NCI-H1417 treated with DMSO at 0.1 percent for 48 hours (cell line): ENCODE measurements at regions not wholly inside any gene's neighbourhood (a gene's known extent, or its start where the extent isn't known, plus 50 kb on each side); places are given as distances from the start of the nearest gene placed in this dataset.

ENCODE experiments used
- DNase-seq: peaks from one replicate; lab custom pipeline; 2025; lab: John Stamatoyannopoulos, UW

GRCh38 chr2:830419-831224 lies 120.0 kb upstream of the SNTG2 start:
- DNase-seq, result no peak

GRCh38 chr2:829047-829446 lies 121.6 kb upstream of the SNTG2 start:
- DNase-seq, result no peak

DNA sequence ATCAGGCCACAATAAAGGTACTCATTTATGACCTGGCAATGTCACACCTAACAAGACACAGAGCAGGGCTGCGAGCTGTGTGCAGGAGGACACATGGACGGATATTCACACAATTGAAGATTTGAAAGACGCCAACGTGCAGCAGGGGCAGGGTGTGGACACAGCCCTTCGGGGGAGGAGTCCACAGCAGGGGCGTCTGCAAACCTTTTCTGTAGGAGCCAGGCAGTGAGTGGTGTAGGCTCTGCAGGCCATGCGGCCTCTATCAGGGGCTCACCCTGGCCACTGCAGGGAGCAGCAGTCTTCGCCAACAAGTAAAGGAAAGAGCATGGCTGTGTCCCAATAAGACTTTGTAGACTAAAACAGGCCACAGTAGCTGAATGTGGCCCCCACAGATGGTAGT lies 125.7 kb upstream of the SNTG2 start:
- no peak for DNase-seq

GRCh38 chr2:824524-824923 lies 126.1 kb upstream of the SNTG2 start:
- no peak for DNase-seq

GRCh38 chr2:821546-821945 lies 129.1 kb upstream of the SNTG2 start:
- DNase-seq, result no peak

- DNase-seq, result no peak
These were observed 131.0 kb upstream of the SNTG2 start for GRCh38 chr2:819601-820000.

GRCh38 chr2:819121-819520 lies 131.5 kb upstream of the SNTG2 start:
- DNase-seq, result no peak

DNA sequence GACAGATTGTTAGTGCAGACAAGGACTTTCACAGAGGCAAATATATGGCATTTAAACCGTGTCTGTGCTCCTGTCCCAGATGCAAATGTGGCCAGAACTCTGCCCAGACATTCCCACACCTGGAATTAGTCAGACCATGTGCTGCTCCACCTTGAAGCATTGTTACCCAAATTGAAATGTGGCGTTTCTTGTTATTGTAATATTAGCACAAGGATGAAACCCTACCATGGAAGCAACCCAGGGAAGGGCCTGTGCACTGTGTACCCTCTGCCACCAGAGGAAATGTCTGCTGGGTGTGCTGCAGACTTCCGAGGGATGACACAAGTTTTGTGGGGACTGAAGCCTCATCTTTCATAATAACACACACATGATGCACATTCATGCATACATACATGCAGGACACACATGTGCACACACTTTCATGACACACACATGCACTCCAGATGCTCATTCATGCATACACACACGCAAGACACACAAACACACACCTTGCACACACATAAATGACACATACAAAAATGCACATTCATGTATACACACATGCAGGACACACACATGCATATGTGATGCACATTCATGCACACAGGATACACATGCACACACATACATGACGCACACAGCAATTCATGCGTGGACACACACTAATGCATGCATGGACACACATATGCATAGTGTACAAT lies 133.2 kb upstream of the SNTG2 start:
- no peak for DNase-seq

GRCh38 chr2:816278-816677 lies 134.4 kb upstream of the SNTG2 start:
- no peak for DNase-seq

DNA sequence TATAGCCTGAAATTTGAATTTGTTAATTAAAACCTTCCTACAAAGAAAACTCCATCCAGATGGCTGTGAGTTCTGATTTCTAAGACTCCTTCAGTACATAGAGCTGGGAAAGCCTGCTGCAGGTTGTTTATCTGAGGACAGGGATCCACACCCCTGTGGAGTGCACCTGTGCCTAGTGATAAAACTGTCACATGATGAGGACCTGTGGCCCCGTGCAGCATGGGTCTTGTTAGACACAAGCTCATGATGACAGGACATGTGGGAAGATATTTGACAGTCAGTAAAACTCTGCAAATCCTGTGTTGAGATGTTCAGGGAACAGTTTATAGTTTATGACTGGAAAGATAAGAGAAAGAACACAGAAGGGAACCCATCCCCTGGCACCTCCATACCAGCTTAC lies 133.2 kb upstream of the TMEM18 start:
- DNase-seq, result no peak

- DNase-seq, result no peak
These were observed 130.1 kb upstream of the TMEM18 start for GRCh38 chr2:807300-807699.

GRCh38 chr2:805664-806063 lies 128.5 kb upstream of the TMEM18 start:
- no peak for DNase-seq

DNA sequence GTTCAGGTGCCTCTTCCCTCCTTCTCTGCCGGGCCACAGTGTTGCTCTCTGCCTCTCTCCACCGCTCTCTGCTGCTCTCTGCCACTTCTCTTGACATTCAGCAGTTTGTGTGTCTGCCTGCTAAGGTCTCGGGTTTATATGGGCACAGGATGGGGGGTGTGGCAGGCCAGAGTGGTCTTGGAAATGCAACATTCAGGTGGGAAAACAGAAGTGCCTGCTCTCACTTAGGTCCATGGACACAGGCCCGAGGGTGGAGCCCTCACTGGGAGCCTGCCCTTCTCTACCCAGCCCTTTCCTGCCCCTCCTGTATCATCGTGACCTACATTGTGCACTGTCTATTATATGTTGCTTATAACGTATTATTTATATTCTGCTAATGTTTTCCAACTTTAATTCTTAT lies 120.8 kb upstream of the TMEM18 start:
- DNase-seq, result no peak

DNA sequence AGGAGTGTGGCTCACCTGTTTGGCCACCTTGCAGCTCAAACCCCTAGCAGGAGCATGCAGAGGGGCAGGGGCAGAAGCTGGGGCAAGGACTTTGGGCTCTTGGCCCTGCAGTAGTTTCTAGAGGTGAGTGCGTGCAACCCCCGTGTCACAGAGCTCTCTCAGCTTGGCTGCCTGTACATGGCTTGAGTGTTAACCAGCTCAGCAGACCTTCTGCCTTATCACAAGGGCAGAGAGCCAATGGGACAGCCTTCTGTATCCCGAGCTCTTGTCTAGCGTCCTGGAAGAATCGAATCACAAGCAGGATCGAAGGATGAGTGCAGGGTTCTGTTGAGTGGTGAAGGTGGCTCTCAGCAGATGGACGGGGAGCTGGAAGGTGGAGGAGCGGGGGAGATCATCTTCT lies 120.3 kb upstream of the TMEM18 start:
- DNase-seq, result no peak

GRCh38 chr2:796141-796985 lies 119.2 kb upstream of the TMEM18 start:
- DNase-seq, result no peak

DNA sequence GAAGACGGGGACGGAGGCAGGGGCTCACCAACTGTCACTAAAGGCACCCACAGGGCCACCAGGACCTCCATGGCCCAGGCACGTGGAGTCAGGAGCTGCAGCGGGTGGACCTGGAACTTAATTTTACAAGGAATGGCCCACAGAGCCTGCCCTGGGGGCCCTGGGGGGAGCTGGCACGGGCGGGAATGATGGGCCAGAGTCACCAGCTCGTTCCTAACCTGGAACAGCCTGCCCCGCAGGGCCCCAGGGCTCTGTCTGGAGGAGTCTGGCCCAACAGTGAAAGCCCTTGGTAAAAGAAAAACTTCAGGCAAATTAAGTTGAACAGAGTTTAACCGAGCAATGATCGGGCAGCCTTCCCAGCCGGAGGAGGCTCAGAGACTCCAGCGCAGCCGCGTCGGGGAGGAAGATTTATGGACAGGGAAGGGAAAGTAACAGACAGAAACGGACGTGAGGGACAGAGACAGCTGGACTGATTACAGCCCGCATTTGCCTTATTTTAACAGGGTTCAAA lies 118.4 kb upstream of the TMEM18 start:
- DNase-seq, result no peak

- no peak for DNase-seq
These were observed 117.5 kb upstream of the TMEM18 start for GRCh38 chr2:794554-795241.

- DNase-seq, result no peak
These were observed 116.0 kb upstream of the TMEM18 start for GRCh38 chr2:793236-793635.

DNA sequence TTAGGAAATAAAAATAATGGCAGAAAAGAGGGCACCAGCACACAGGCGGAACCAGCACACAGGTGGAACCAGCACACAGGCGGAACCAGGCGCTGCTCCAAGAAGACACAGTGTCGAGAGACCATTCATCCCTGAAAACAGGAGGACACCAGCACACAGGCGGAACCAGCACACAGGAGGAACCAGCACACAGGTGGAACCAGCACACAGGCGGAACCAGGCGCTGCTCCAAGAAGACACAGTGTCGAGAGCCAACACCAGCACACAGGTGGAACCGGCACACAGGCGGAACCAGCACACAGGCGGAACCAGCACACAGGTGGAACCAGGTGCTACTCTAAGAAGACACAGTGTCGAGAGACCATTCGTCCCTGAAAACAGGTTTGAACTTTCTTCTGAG lies 115.5 kb upstream of the TMEM18 start:
- no peak for DNase-seq

DNA sequence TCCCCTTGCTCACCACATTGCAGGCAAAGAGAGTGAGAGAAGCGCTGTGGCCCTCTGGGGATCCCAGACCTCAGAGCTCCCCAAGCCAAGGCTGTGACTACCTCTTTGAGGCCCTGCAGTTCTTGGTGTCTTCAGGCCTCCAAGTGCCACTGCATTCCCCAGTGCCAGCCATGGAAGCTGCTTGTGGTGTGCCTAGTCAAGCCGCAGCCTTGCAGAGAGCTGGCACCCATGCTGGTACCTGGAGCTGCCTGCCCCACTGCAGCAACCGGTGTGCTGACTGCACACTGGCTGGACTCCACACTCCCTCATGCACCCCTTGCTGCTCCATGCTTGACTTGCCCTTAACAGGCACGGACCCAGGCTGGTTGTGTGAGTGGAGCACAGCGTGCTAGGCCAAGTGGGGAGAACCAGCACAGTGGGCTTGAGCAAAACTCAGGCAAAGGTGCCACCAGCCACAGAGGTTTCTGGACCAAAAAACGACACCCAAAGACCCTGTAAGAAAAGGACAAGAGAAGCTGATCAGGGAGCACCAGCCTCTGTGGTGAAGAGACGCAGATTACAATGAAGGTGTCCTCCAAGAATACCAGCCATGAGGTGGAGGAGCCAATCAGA lies 113.5 kb upstream of the TMEM18 start:
- DNase-seq, result no peak

DNA sequence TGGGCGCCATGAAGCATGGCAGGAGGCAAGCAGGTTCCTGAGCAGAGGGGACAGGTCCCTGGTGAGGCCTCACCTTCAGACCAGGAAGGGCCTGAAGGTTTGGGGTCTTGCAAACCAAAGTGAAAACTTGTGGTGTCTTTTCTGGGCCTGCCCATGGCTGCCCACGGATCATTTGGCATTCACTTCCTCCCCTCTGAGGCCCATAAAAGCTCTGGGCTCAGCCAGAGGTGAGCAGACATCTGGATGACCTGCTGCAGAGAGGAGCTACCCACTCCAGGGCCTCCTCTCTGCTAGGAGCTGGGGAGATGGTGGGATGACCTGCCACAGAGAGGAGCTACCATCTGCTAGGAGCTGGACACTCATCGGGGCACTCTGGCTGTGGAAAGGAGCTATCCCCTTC lies 112.9 kb upstream of the TMEM18 start:
- no peak for DNase-seq

- DNase-seq, result no peak
These were observed 112.3 kb upstream of the TMEM18 start for GRCh38 chr2:789529-789928.
